H9 (cell line): ENCODE measurements at regions not wholly inside any gene's neighbourhood (a gene's known extent, or its start where the extent isn't known, plus 50 kb on each side); places are given as distances from the start of the nearest gene placed in this dataset.

Experiments used
- DNase-seq: peaks from one replicate; pipeline ENCODE4 v3.0.0-alpha.2; 2017
- H2AFZ ChIP-seq: one replicate; pipeline ENCODE4 v1.6.1; 2013; ENCODE audit warnings: mild to moderate bottlenecking, low read length, control low read depth, moderate library complexity
- H2AK5ac ChIP-seq: 2 replicates; pipeline ENCODE4 v1.6.1; 2013; ENCODE audit warnings: low read length, control low read depth, mixed read lengths; ENCODE audit not compliant: insufficient read length
- H2BK120ac ChIP-seq: one replicate; pipeline ENCODE4 v1.6.1; 2013; ENCODE audit warnings: low read depth, mild to moderate bottlenecking, low read length, control low read depth, inconsistent platforms; ENCODE audit not compliant: poor library complexity, severe bottlenecking
- H2BK12ac ChIP-seq: 2 replicates; pipeline ENCODE4 v1.6.1; 2013; ENCODE audit warnings: low read length, control low read depth, mixed read lengths, low read depth; ENCODE audit not compliant: insufficient read length
- H2BK15ac ChIP-seq: 2 replicates; pipeline ENCODE4 v1.6.1; 2013; ENCODE audit warnings: low read depth, low read length, control low read depth
- H2BK20ac ChIP-seq: one replicate; pipeline ENCODE4 v1.6.1; 2013; ENCODE audit warnings: low read depth, mild to moderate bottlenecking, low read length, control low read depth, inconsistent platforms; ENCODE audit not compliant: poor library complexity, severe bottlenecking
- H2BK5ac ChIP-seq: 2 replicates; pipeline ENCODE4 v1.6.1; 2013; ENCODE audit warnings: low read length, control low read depth, mixed read lengths; ENCODE audit not compliant: insufficient read length
- H3K14ac ChIP-seq: 2 replicates; pipeline ENCODE4 v1.6.1; 2013; ENCODE audit warnings: low read length, control low read depth; ENCODE audit not compliant: insufficient read depth
- H3K18ac ChIP-seq: 2 replicates; pipeline ENCODE4 v1.6.1; 2013; ENCODE audit warnings: low read depth, mild to moderate bottlenecking, mixed read lengths, low read length, control low read depth; ENCODE audit not compliant: insufficient read length
- H3K23ac ChIP-seq: 2 replicates; pipeline ENCODE4 v1.6.1; 2013; ENCODE audit warnings: low read length, control low read depth, mixed read lengths, low read depth; ENCODE audit not compliant: insufficient read length
- H3K23me2 ChIP-seq: 2 replicates; pipeline ENCODE4 v1.6.1; 2013; ENCODE audit warnings: low read depth, mild to moderate bottlenecking, mixed read lengths, low read length, control low read depth; ENCODE audit not compliant: insufficient read length, poor library complexity, severe bottlenecking
- H3K27ac ChIP-seq: 2 replicates; pipeline ENCODE4 v1.5.1; 2013; ENCODE audit warnings: low read length, control low read depth, mixed read lengths, low read depth; ENCODE audit not compliant: insufficient read length
- H3K27me3 ChIP-seq: 2 replicates; pipeline ENCODE4 v1.6.1; 2013; ENCODE audit warnings: low read length, control low read depth, inconsistent platforms; ENCODE audit not compliant: insufficient read depth
- H3K4ac ChIP-seq: 2 replicates; pipeline ENCODE4 v1.6.1; 2013; ENCODE audit warnings: low read depth, mild to moderate bottlenecking, control low read depth, inconsistent platforms, low read length, moderate library complexity
- H3K4me1 ChIP-seq: 2 replicates; pipeline ENCODE4 v1.6.1; 2013; ENCODE audit warnings: low read length, control low read depth, inconsistent platforms; ENCODE audit not compliant: insufficient read depth
- H3K4me2 ChIP-seq: 2 replicates; pipeline ENCODE4 v1.6.1; 2013; ENCODE audit warnings: low read length, control low read depth, mixed read lengths; ENCODE audit not compliant: insufficient read length, insufficient read depth
- H3K56ac ChIP-seq: 2 replicates; pipeline ENCODE4 v1.6.1; 2013; ENCODE audit warnings: low read depth, mild to moderate bottlenecking, mixed read lengths, low read length, control low read depth; ENCODE audit not compliant: insufficient read length
- H3K79me1 ChIP-seq: 2 replicates; pipeline ENCODE4 v1.6.1; 2013; ENCODE audit warnings: low read depth, mild to moderate bottlenecking, moderate library complexity, low read length, control low read depth, inconsistent platforms; ENCODE audit not compliant: insufficient read depth, poor library complexity, severe bottlenecking
- H3K79me2 ChIP-seq: 2 replicates; pipeline ENCODE4 v1.6.1; 2013; ENCODE audit warnings: low read length, control low read depth, inconsistent platforms; ENCODE audit not compliant: insufficient read depth
- H3K9ac ChIP-seq: 2 replicates; pipeline ENCODE4 v1.6.1; 2013; ENCODE audit warnings: low read length, control low read depth, mixed read lengths; ENCODE audit not compliant: insufficient read length; ENCODE audit errors: extremely low read depth
- H3K9me3 ChIP-seq: one replicate; pipeline ENCODE4 v1.6.1; 2013; ENCODE audit warnings: low read depth, low read length, inconsistent platforms; ENCODE audit not compliant: control insufficient read depth
- H3T11ph ChIP-seq: one replicate; pipeline ENCODE4 v1.6.1; 2013; ENCODE audit warnings: mild to moderate bottlenecking, low read length, control low read depth, inconsistent platforms
- H4K20me1 ChIP-seq: one replicate; pipeline ENCODE4 v1.6.1; 2013; ENCODE audit not compliant: control insufficient read depth, insufficient read length, insufficient read depth
- H4K5ac ChIP-seq: 2 replicates; pipeline ENCODE4 v1.6.1; 2013; ENCODE audit warnings: low read depth, mild to moderate bottlenecking, mixed read lengths, low read length, control low read depth; ENCODE audit not compliant: insufficient read length
- H4K8ac ChIP-seq: replicated peaks from 2 replicates; pipeline ENCODE4 v1.6.1; 2013; ENCODE audit warnings: low read length, control low read depth, mixed read lengths, low read depth; ENCODE audit not compliant: insufficient read length
- H4K91ac ChIP-seq: 2 replicates; pipeline ENCODE4 v1.6.1; 2013; ENCODE audit warnings: low read depth, mild to moderate bottlenecking, moderate library complexity, mixed read lengths, low read length, control low read depth; ENCODE audit not compliant: insufficient read length
- H3K27ac Mint-ChIP-seq, 3 experiments: 2 replicates in 2 of 3; 3 replicates in 1 of 3; pipeline ENCODE4 v1.8.0; 2020 to 2021; ENCODE audit warnings: mixed read lengths in 3 of 3, mild to moderate bottlenecking in 1 of 3, moderate library complexity in 1 of 3
- H3K27me3 Mint-ChIP-seq: 2 replicates; pipeline ENCODE4 v1.8.0; 2021; ENCODE audit warnings: low read depth, mild to moderate bottlenecking, moderate library complexity, mixed read lengths
- H3K36me3 Mint-ChIP-seq, 3 experiments: 2 replicates in 2 of 3; 3 replicates in 1 of 3; pipeline ENCODE4 v1.8.0; 2020 to 2021; ENCODE audit warnings: low read depth in 3 of 3, mixed read lengths in 3 of 3; ENCODE audit not compliant: insufficient read depth in 1 of 3
- H3K4me1 Mint-ChIP-seq, 2 experiments: 2 replicates each; pipeline ENCODE4 v1.8.0; 2020; ENCODE audit warnings: mixed read lengths in 2 of 2
- H3K4me3 Mint-ChIP-seq, 2 experiments: 2 replicates in 1 of 2; 3 replicates in 1 of 2; pipeline ENCODE4 v1.8.0; 2020 to 2021; ENCODE audit warnings: mild to moderate bottlenecking in 2 of 2, mixed read lengths in 2 of 2, moderate library complexity in 1 of 2
- H3K9me3 Mint-ChIP-seq, 2 experiments: 2 replicates in 1 of 2; 3 replicates in 1 of 2; pipeline ENCODE4 v1.8.0; 2020; ENCODE audit warnings: mild to moderate bottlenecking in 2 of 2, mixed read lengths in 2 of 2, moderate library complexity in 1 of 2
- WGBS: extraction: QIAGEN DNeasy Blood & Tissue Kit; methylation state at CpG from one replicate; pipeline ENCODE4 v1.1.7; 2013; ENCODE audit warnings: missing lambda C conversion rate, low lambda C conversion rate, mixed read lengths; ENCODE audit not compliant: insufficient read length; ENCODE audit errors: extremely low coverage; 5-methylcytosine and 5-hydroxymethylcytosine counted together
- TF ChIP-seq, protein P1 (sequence below): fragments of 200-600 bp; sonication (generic); conservative IDR thresholded peaks from 3 replicates; pipeline ENCODE4 v1.8.0; 2021; ENCODE audit warnings: antibody characterized with exemption, mild to moderate bottlenecking

DNA sequence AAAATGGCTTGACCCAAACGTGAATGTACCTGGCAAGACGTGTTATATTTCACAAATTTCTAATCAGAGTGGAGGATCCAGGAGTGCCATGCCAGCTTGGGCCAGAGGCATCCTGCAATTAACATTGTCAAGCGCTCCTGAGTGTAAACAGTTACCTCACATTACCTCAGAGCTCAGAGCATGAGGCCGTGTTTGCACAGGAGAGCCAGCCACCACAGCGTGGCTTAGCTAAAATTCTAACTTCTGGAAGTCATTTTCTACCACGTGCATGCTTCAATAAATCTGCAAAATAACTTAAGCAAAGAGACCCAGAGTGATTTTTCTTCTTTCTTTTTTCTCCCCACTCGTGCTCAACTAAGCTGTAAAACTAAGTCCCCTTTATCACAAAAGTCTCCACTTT is 769.0 kb downstream of the KCNJ2 start:
- WGBS = no CpG with 5 or more reads among the region's 7 CpGs
- DNase-seq = no peak
- H3K9ac ChIP-seq = no peak overlapping the region
- H3K27ac Mint-ChIP-seq = no peak overlapping the region
- H2BK20ac ChIP-seq = no peak overlapping the region
- no peak overlapping the region for H4K8ac ChIP-seq
- H3K4ac ChIP-seq = no peak overlapping the region
- no peaks in the 10 kb centered on the region for H3K4me1 ChIP-seq
- no peak overlapping the region for H2AFZ ChIP-seq
- no peaks in the 10 kb centered on the region for H3K9me3 ChIP-seq
- H4K20me1 ChIP-seq = no peaks in the 10 kb centered on the region
- H3K23ac ChIP-seq = no peak overlapping the region
- no peak overlapping the region for H4K5ac ChIP-seq
- H3K79me1 ChIP-seq = no peaks in the 10 kb centered on the region
- TF ChIP-seq, protein P1, sequence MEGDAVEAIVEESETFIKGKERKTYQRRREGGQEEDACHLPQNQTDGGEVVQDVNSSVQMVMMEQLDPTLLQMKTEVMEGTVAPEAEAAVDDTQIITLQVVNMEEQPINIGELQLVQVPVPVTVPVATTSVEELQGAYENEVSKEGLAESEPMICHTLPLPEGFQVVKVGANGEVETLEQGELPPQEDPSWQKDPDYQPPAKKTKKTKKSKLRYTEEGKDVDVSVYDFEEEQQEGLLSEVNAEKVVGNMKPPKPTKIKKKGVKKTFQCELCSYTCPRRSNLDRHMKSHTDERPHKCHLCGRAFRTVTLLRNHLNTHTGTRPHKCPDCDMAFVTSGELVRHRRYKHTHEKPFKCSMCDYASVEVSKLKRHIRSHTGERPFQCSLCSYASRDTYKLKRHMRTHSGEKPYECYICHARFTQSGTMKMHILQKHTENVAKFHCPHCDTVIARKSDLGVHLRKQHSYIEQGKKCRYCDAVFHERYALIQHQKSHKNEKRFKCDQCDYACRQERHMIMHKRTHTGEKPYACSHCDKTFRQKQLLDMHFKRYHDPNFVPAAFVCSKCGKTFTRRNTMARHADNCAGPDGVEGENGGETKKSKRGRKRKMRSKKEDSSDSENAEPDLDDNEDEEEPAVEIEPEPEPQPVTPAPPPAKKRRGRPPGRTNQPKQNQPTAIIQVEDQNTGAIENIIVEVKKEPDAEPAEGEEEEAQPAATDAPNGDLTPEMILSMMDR = no peak
- H3T11ph ChIP-seq = no peak overlapping the region
- H3K56ac ChIP-seq = no peak overlapping the region
- no peak overlapping the region for H3K27ac ChIP-seq
- H3K9me3 Mint-ChIP-seq = no peaks in the 10 kb centered on the region
- no peak overlapping the region for H2AK5ac ChIP-seq
- H3K79me2 ChIP-seq = no peaks in the 10 kb centered on the region
- H3K4me1 Mint-ChIP-seq = peaks cover 9% of the 10 kb centered on the region in 2 experiments
- no peak overlapping the region for H2BK120ac ChIP-seq
- no peak overlapping the region for H3K4me2 ChIP-seq
- H3K27me3 ChIP-seq = no peaks in the 10 kb centered on the region
- H3K27me3 Mint-ChIP-seq = no peaks in the 10 kb centered on the region
- H2BK5ac ChIP-seq = no peak overlapping the region
- no peak overlapping the region for H3K18ac ChIP-seq
- no peak overlapping the region for H2BK12ac ChIP-seq
- no peak overlapping the region for H4K91ac ChIP-seq
- H3K14ac ChIP-seq = no peak overlapping the region
- no peak overlapping the region for H2BK15ac ChIP-seq
- no peak overlapping the region for H3K4me3 Mint-ChIP-seq
- H3K23me2 ChIP-seq = no peaks in the 10 kb centered on the region
- H3K36me3 Mint-ChIP-seq = no peaks in the 10 kb centered on the region
